ENCODE measurements at regions not wholly inside any gene's neighbourhood (a gene's known extent, or its start where the extent isn't known, plus 50 kb on each side); places are given as distances from the start of the nearest gene placed in this dataset.
"Not testable (repeated sequence)": the region's sequence is repeated elsewhere in the genome, so short reads cannot be mapped to it uniquely, and the experiment has no call there.

- not testable (repeated sequence) for TF ChIP-seq CTCF (IDR thresholded peaks at IDR 0.05); POLR2AphosphoS5 (IDR thresholded peaks at IDR 0.05; ENCODE audit: low read depth, low read length); SIN3A (IDR thresholded peaks at IDR 0.05; ENCODE audit: borderline replicate concordance, insufficient read depth, low read depth, low read length)
These were observed 125.2 kb upstream of the CDIN1 start for GRCh38 chr15:36454244-36454643.

Data from Panc1 (cell line).